A549 (cell line): ENCODE measurements at regions not wholly inside any gene's neighbourhood (a gene's known extent, or its start where the extent isn't known, plus 50 kb on each side); places are given as distances from the start of the nearest gene placed in this dataset.

Source experiments
- ATAC-seq, 2 experiments: fragments of 200-7000 bp in 1 of 2; fragments of >200 bp in 1 of 2; cut with Nextera tagmentation in 1 of 2; cut with Tn5 transposase in 1 of 2; 3 replicates each; pipeline versions ENCODE4 v1.8.0 to v1.9.1; 2018 to 2020; ENCODE audit warnings: mild to moderate bottlenecking in 1 of 2, moderate library complexity in 1 of 2
- CTCF ChIA-PET: fragments of 300-600 bp; sonication (Branson Sonifier 250); formaldehyde crosslinking; extraction: SDS; loops from one replicate; lab custom pipeline; 2021; ENCODE audit warnings: antibody characterized with exemption, inconsistent platforms; lab: Yijun Ruan, JAX
- POLR2A ChIA-PET: fragments of 350-600 bp; formaldehyde crosslinking; extraction: SDS; loops from one replicate; lab custom pipeline; 2021; ENCODE audit warnings: antibody characterized with exemption, inconsistent platforms; lab: Yijun Ruan, JAX
- DNase-seq, 2 experiments: peaks; one replicate each; pipeline versions ENCODE4 v3.0.0 to v3.0.0-alpha.2; 2011 to 2016; ENCODE audit warnings: low read depth in 1 of 2, low spot score in 1 of 2
- FAIRE-seq: peaks from 2 replicates; lab custom pipeline; 2011; peaks lifted over from hg19 to GRCh38; lab: Jason Lieb, UNC
- H3K27ac ChIP-seq, 2 experiments: fragments of >200 bp; sonication (Bioruptor Twin); formaldehyde crosslinking; 3 replicates each; pipeline ENCODE4 v1.5.1; 2016 to 2017
- H3K4me1 ChIP-seq: fragments of >200 bp; sonication (Bioruptor Twin); formaldehyde crosslinking; 3 replicates; pipeline ENCODE4 v1.6.1; 2016
- H3K4me2 ChIP-seq: fragments of >200 bp; sonication (Bioruptor Twin); formaldehyde crosslinking; 3 replicates; pipeline ENCODE4 v1.6.1; 2016
- H3K4me3 ChIP-seq: fragments of >200 bp; sonication (Bioruptor Twin); formaldehyde crosslinking; 3 replicates; pipeline ENCODE4 v1.5.1; 2016
- H3K9me3 ChIP-seq: fragments of >200 bp; sonication (Bioruptor Twin); formaldehyde crosslinking; 3 replicates; pipeline ENCODE4 v1.6.1; 2016
- ATOH8 ChIP-seq: fragments of 250-450 bp; sonication (Bioruptor Pico); IDR thresholded peaks from 2 replicates; pipeline ENCODE4 v1.5.0; 2020; ENCODE audit warnings: low read depth, mild to moderate bottlenecking, moderate library complexity
- CEBPB ChIP-seq, 2 experiments: fragments of >200 bp in 1 of 2; sonication (Bioruptor Twin) in 1 of 2; formaldehyde crosslinking in 1 of 2; IDR thresholded peaks; 2 replicates each; pipeline ENCODE4 v1.6.1; 2012 to 2016
- CHD2 ChIP-seq: fragments of 150-350 bp; IDR thresholded peaks from 2 replicates; pipeline ENCODE4 v1.6.1; 2014; ENCODE audit warnings: low read length; ENCODE audit not compliant: partially characterized antibody
- CHD4 ChIP-seq: fragments of 200-600 bp; sonication (generic); IDR thresholded peaks from 2 replicates; pipeline ENCODE4 v1.6.1; 2016; ENCODE audit warnings: antibody characterized with exemption, mild to moderate bottlenecking, borderline replicate concordance
- ELK1 ChIP-seq: fragments of 150-350 bp; IDR thresholded peaks from 2 replicates; pipeline ENCODE4 v1.6.1; 2014; ENCODE audit warnings: low read depth, mild to moderate bottlenecking, low read length
- ESRRA ChIP-seq: fragments of 150-350 bp; IDR thresholded peaks from 2 replicates; pipeline ENCODE4 v1.6.1; 2014; ENCODE audit warnings: mild to moderate bottlenecking, low read length, borderline replicate concordance
- FOXS1 ChIP-seq: fragments of 250-450 bp; sonication (Bioruptor Pico); IDR thresholded peaks from 2 replicates; pipeline ENCODE4 v1.5.0; 2020; ENCODE audit warnings: mild to moderate bottlenecking, moderate library complexity
- GATA3 ChIP-seq: IDR thresholded peaks from 2 replicates; pipeline ENCODE4 v1.6.1; 2012; ENCODE audit warnings: borderline replicate concordance
- HDAC2 ChIP-seq: fragments of 200-600 bp; sonication (generic); IDR thresholded peaks from 2 replicates; pipeline ENCODE4 v1.6.1; 2016
- NR3C1 ChIP-seq: fragments of >200 bp; sonication (Bioruptor Twin); formaldehyde crosslinking; IDR thresholded peaks from 3 replicates; pipeline ENCODE4 v1.6.1; 2017
- PHF8 ChIP-seq: fragments of 200-600 bp; sonication (generic); IDR thresholded peaks from 2 replicates; pipeline ENCODE4 v1.6.1; 2016; ENCODE audit warnings: low read depth, mild to moderate bottlenecking, antibody characterized with exemption, moderate library complexity, borderline replicate concordance
- POLR2A ChIP-seq: IDR thresholded peaks from 2 replicates; pipeline ENCODE4 v1.6.1; 2012; ENCODE audit warnings: mild to moderate bottlenecking, low read length
- RAD21 ChIP-seq, 2 experiments: fragments of >200 bp in 1 of 2; sonication (Bioruptor Twin) in 1 of 2; formaldehyde crosslinking in 1 of 2; IDR thresholded peaks in 1 of 2; conservative IDR thresholded peaks in 1 of 2; 2 replicates in 1 of 2; 3 replicates in 1 of 2; pipeline ENCODE4 v1.6.1; 2012 to 2018; ENCODE audit warnings: inconsistent platforms in 1 of 2
- RFX5 ChIP-seq: fragments of 450-650 bp; IDR thresholded peaks from 2 replicates; pipeline ENCODE4 v1.7.1; 2014; ENCODE audit warnings: antibody characterized with exemption, mild to moderate bottlenecking, moderate library complexity
- RNF2 ChIP-seq: fragments of 200-600 bp; sonication (generic); IDR thresholded peaks from 2 replicates; pipeline ENCODE4 v1.6.1; 2016; ENCODE audit warnings: low read depth, mild to moderate bottlenecking, antibody characterized with exemption, moderate library complexity, borderline replicate concordance
- SMC3 ChIP-seq: fragments of >200 bp; sonication (Bioruptor Twin); formaldehyde crosslinking; IDR thresholded peaks from 3 replicates; pipeline ENCODE4 v1.6.1; 2018; ENCODE audit warnings: inconsistent platforms
- TFCP2L1 ChIP-seq: fragments of 250-450 bp; sonication (Bioruptor Pico); IDR thresholded peaks from 2 replicates; pipeline ENCODE4 v1.5.0; 2021; ENCODE audit warnings: mild to moderate bottlenecking
- ZFP36 ChIP-seq: fragments of 450-650 bp; IDR thresholded peaks from 2 replicates; pipeline ENCODE4 v1.6.1; 2014; ENCODE audit warnings: borderline replicate concordance; ENCODE audit not compliant: partially characterized antibody
- ZNF302 ChIP-seq: fragments of 250-450 bp; sonication (Bioruptor Pico); IDR thresholded peaks from 2 replicates; pipeline ENCODE4 v1.9.0; 2021; ENCODE audit warnings: inconsistent platforms, mild to moderate bottlenecking, moderate library complexity
- WGBS: methylation state at CpG from one replicate; pipeline ENCODE4 v1.1.6; 2017; ENCODE audit errors: missing lambda C conversion rate; 5-methylcytosine and 5-hydroxymethylcytosine counted together
- TF ChIP-seq, protein P1 (sequence below): IDR thresholded peaks from 2 replicates; pipeline ENCODE4 v1.6.1; 2012
- TF ChIP-seq, protein P2 (sequence below): fragments of >200 bp; sonication (Bioruptor Twin); formaldehyde crosslinking; IDR thresholded peaks from 3 replicates; pipeline ENCODE4 v1.5.1; 2016
- TF ChIP-seq, protein P3 (sequence below): fragments of 250-450 bp; sonication (Bioruptor Pico); IDR thresholded peaks from 2 replicates; pipeline ENCODE4 v1.5.0; 2021; ENCODE audit warnings: mild to moderate bottlenecking, moderate library complexity, borderline replicate concordance

DNA sequence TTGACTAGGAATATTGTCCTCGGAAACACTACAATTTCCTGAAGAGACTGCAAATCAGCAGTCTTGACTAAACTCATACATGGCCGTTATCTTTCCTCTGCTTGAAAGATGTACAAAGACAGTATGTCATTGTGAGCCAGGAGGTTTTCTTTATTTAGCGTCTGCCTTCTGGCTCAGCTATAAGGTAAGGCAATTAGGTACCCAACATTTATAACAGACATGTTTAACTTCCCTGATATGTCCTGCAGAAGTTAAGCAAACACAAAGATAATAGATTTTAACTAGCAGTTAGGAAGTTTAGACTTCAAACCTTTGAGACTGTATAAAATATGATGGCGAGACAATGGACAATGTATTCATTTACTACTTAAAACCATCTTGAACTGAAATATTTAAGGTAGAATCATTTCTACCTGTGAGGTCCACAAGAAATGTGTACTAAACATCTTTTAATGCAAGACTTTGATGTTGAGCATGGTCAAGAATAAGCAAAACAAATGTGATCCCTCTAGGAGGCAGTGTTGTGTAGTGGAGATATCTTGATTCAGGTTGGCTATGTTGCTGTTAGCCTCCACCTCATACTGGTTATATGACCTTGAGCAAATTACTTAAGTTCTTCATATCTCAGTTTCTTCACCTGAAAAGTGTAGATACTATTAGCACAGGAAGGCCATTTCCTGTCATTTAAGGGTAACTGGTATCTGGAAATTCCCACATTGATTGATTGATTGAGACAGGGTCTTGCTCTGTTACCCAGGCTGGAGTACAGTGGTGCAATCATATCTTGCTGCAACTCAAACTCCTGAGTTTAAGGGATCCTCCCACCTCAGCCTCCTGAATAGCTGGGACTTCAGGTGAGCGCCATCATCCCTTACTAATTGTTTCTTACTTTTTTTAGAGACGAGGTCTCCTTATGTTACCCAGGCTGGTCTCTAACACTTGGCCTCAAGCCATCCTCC lies 96.3 kb upstream of the EEA1 start:
- FAIRE-seq = no peak
- peak; percentile 13 to 59 for DNase-seq
- CTCF ChIA-PET = interaction anchor here (0.6 to 1.8 kb wide), 7 partner anchors 16 to 373 kb away, joined by 3 to 7 read pairs (median 4); no protein-coding TSS in a partner anchor
- H3K4me1 ChIP-seq = no peaks in the 10 kb centered on the region
- no peaks in the 10 kb centered on the region for H3K9me3 ChIP-seq
- TF ChIP-seq RNF2 (no peak), ZFP36 (no peak), SMC3 (peak; percentile 64), PHF8 (no peak), RAD21 (conservative IDR thresholded peaks at IDR 0.05 in 1 of 2, IDR thresholded peaks at IDR 0.05 in 1 of 2) (peak; percentile 71 to 78), ATOH8 (CRISPR knock-in tag) (no peak), CHD2 (no peak)
- TF ChIP-seq, protein P1, sequence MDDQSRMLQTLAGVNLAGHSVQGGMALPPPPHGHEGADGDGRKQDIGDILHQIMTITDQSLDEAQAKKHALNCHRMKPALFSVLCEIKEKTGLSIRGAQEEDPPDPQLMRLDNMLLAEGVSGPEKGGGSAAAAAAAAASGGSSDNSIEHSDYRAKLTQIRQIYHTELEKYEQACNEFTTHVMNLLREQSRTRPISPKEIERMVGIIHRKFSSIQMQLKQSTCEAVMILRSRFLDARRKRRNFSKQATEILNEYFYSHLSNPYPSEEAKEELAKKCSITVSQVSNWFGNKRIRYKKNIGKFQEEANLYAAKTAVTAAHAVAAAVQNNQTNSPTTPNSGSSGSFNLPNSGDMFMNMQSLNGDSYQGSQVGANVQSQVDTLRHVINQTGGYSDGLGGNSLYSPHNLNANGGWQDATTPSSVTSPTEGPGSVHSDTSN = no peak
- TF ChIP-seq, protein P2, sequence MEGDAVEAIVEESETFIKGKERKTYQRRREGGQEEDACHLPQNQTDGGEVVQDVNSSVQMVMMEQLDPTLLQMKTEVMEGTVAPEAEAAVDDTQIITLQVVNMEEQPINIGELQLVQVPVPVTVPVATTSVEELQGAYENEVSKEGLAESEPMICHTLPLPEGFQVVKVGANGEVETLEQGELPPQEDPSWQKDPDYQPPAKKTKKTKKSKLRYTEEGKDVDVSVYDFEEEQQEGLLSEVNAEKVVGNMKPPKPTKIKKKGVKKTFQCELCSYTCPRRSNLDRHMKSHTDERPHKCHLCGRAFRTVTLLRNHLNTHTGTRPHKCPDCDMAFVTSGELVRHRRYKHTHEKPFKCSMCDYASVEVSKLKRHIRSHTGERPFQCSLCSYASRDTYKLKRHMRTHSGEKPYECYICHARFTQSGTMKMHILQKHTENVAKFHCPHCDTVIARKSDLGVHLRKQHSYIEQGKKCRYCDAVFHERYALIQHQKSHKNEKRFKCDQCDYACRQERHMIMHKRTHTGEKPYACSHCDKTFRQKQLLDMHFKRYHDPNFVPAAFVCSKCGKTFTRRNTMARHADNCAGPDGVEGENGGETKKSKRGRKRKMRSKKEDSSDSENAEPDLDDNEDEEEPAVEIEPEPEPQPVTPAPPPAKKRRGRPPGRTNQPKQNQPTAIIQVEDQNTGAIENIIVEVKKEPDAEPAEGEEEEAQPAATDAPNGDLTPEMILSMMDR = peak; percentile 61
- no peak overlapping the region for H3K4me3 ChIP-seq
- no peak overlapping the region for H3K27ac ChIP-seq
- no peak overlapping the region for H3K4me2 ChIP-seq
- POLR2A ChIA-PET = no interaction called here
- peak; percentile 78 to 82 for ATAC-seq
- WGBS = 64% methylated on average over 6 of the region's 6 CpGs

DNA sequence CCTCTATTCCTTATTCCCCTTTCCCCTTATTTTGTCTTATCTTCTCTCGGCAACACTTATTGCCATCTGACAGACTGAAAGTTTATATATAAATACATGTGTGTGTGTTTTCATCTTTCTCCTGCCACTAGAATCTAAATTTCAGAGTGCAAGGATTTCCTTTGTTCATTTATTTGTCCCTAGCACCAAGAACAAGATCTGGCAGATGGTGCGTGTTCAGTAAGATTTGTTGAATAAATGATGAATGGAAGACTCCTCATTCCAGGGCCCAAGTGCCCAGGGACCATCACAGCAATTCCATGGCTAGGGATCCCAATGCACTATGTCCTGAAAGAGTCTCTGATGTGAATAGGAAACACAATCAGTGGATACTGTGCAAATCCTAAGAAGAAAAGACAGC lies 97.9 kb upstream of the EEA1 start:
- no peak overlapping the region for H3K27ac ChIP-seq
- TF ChIP-seq ZNF302 (no peak), NR3C1 (no peak), CHD2 (no peak), RNF2 (no peak), CHD4 (no peak), ESRRA (no peak), FOXS1 (CRISPR knock-in tag) (no peak), GATA3 (no peak), RAD21 (conservative IDR thresholded peaks at IDR 0.05 in 1 of 2, IDR thresholded peaks at IDR 0.05 in 1 of 2) (no peak), CEBPB (IDR thresholded peaks at IDR 0.05) (no peak), TFCP2L1 (no peak), ELK1 (no peak), POLR2A (no peak), HDAC2 (no peak), RFX5 (no peak)
- TF ChIP-seq, protein P3, sequence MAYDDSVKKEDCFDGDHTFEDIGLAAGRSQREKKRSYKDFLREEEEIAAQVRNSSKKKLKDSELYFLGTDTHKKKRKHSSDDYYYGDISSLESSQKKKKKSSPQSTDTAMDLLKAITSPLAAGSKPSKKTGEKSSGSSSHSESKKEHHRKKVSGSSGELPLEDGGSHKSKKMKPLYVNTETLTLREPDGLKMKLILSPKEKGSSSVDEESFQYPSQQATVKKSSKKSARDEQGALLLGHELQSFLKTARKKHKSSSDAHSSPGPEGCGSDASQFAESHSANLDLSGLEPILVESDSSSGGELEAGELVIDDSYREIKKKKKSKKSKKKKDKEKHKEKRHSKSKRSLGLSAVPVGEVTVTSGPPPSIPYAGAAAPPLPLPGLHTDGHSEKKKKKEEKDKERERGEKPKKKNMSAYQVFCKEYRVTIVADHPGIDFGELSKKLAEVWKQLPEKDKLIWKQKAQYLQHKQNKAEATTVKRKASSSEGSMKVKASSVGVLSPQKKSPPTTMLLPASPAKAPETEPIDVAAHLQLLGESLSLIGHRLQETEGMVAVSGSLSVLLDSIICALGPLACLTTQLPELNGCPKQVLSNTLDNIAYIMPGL (CRISPR knock-in tag) = no peak
- WGBS = 91% methylated on average over 2 of the region's 2 CpGs
- DNase-seq (no peak), FAIRE-seq (no peak), ATAC-seq (no peak)
- H3K9me3 ChIP-seq = no peaks in the 10 kb centered on the region
- H3K4me2 ChIP-seq = no peak overlapping the region
- H3K4me1 ChIP-seq = no peaks in the 10 kb centered on the region
- ChIA-PET CTCF (interaction anchor here (0.5 to 1.8 kb wide), 3 partner anchors 40 to 354 kb away, joined by 3 to 7 read pairs (median 5); no protein-coding TSS in a partner anchor), POLR2A (no interaction called here)
- no peak overlapping the region for H3K4me3 ChIP-seq
